HG03135 (cell line): ENCODE measurements at regions not wholly inside any gene's neighbourhood (a gene's known extent, or its start where the extent isn't known, plus 50 kb on each side); places are given as distances from the start of the nearest gene placed in this dataset.
A peak's percentile ranks its signal among the peaks of the same experiment; 100 is the strongest.

ENCODE experiments used
- ATAC-seq: cut with Tn5 transposase; IDR thresholded peaks from one replicate; pipeline ENCODE4 v1.9.1; 2021; ENCODE audit warnings: mild to moderate bottlenecking, moderate library complexity; ENCODE audit not compliant: unreplicated experiment

DNA sequence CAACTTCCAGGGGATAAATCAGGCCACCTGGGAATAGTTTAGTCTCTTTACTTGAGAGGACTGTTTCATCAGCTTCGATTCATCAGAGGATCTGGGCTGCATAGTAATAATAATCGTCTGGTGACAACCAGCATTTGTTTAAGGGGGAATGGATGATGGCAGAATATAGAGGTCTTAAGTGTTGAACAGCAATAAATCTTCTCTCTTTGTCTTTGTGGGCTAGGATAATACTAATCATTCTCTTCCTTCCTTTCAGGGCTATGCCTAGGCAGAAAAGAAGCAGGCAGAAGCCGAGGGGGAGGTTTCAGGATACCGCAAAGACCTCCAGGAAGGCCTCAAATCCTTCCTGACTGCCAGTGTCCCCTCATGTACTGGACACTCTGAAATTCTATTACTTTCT lies 150.4 kb upstream of the GAREM1 start:
- ATAC-seq: no peak

DNA sequence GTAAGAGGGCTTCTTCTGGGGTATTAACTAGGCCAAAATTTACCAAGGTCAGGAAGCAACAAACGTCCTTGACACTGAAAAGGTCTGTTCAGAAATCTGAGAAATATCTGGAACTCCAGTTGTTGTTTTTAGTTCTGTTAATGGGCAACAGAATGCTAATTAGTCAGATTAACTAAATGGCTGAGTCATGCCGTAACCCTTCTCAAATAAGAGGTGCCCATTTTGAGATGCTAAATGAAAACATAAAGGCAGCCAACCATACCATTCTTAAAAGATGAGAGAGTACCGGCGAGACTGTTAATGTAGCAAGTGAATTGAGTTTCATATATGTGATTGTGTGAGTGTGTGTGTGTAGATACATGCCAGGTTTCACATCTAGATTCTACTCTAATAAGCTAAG lies 147.9 kb upstream of the GAREM1 start:
- ATAC-seq: no peak

DNA sequence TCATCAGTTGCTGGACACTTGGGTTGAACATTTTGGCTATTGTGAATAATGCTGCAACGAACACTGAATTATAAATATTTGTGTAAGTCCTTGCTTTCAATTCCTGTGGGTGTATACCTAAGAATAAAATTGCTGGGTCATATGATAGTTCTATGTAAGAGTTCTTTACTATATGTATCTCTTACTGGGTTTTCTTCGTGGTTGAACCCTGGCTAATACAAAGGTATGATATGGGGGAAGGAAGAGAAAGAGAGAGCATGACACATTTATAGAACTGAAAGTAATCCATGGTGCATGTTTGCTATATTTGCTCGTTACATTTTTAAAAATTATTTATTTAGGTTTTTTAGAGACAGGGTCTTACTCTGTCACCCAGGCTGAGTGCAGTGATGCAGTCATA lies 143.1 kb upstream of the GAREM1 start:
- ATAC-seq: no peak

DNA sequence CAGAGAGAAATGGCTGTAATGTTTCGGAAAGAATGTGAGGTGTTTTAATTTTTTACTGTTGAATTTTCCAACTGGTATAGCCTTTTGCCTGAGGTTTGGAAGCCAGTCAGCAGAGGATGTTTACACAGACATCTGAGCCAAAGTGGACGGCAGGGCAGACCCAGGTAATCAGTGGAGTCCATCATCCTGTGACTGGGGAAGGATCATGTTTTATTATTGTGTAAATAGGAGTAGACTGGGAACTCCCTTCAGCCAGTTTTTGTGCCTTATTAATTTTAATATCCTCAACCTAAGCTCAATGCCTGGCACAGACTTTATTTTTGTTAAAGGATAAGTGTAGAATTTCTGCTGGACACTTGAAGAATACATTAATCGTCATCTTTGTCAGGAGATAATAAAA lies 142.0 kb upstream of the GAREM1 start:
- no peak for ATAC-seq

DNA sequence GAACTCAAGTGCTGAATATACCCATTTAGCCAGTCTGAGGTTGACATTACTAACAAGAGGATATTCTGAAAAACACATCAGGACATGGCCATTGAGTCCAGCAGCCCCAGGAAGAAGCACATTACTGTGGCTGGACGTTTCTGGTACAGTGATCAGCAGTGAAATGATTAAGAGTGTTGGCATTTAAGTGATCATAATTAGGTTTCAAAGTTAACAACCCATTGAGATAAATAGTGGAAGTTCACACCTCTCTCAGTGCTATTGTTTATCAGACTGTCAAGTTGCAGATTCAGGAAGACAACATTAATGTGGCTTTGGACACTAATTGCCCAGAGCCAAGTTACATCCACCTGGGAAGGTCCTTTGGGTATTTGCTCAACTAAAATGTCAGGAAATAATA lies 139.5 kb upstream of the GAREM1 start:
- ATAC-seq: no peak

DNA sequence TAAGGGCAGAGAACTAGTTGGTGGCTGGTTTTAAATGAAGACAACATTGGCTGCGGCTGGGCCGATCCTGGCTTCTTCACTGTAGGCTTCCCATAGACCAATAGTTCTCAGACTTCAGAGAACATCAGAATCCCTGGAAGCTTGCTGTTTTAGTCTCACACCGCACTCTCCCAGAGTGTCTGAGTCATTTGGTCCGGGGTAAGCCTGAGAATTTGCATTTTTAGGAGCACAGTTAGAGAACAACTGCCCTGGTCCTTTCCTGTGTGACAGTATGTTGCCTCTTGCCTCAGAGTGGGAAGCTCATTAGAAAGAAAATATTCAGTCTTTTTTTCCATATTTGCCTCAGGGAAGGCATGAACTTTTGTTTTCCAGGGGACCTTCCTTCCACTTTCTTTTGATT lies 137.1 kb upstream of the GAREM1 start:
- no peak for ATAC-seq

DNA sequence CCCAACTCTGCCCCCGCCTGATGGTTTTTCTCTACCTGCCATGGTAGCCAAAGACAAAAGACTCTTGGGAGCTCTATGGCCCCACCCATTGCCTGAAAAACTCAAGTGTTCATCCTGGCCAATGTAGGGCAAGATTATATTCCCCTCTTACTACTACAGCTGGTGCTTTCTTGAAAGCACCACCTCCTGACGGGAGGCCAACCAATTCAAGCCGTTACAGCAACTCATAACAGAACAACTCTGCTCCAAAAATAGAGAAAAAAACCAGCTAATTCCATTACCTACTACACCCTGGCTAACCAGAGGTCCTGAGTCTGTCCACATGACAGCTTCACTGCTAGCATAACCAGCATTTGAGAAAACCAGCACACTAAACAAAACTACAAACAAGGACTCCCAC lies 127.5 kb upstream of the GAREM1 start:
- no peak for ATAC-seq

DNA sequence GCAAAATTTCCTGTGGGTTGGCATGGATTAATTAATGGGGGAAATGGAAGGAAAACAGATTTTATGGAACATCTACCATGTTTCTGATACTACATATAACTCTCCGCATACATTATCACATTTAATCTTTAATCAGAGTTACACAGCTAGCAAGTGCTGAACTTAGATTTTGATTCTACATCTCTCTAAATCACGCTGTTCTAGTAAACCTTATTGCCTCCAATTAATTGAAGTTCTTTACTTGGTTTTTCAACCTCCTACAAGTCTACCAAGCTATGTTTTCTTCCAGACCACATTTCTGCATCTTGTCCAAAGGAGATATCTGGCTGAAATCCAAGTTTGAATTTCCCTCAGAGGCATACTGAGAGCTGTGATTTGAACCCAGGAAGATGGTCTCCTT lies 125.8 kb upstream of the GAREM1 start:
- ATAC-seq: no peak

DNA sequence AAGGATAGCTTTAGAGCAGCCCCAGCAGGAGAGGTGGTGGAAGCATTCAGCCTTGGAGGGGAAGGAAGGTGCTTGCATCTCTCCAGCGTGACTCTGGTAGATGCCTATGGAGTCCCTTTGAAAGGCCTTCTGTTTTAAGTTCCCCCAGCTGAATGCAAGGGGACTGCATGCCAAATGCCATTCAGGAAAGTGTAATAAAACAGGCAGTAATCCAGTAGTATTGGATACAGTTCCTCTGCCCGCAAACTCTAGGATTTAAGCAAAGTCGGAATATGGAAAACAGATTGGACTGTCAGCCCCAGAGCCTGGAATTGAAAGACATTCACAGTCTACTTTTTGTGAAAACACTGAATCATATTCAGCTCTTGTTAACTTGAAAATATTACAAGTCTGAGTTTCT lies 125.2 kb upstream of the GAREM1 start:
- no peak for ATAC-seq

DNA sequence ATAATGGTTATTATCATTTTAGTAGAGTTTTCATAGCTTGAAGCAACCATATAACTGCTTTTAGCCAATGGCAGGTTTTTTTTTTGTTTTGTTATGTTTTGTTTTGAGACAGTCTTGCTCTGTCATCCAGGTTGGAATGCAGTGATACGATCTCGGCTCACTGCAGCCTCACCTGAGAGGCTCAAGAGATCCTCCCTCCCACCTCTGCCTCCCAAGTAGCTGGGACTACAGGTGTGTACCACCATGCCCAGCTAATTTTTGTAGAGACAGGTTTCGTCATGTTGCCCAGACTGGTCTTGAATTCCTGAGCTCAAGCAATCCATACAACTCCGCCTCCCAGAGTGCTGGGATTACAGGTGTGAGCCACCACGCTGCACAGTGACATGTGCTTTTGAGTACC lies 117.5 kb upstream of the GAREM1 start:
- ATAC-seq: no peak

DNA sequence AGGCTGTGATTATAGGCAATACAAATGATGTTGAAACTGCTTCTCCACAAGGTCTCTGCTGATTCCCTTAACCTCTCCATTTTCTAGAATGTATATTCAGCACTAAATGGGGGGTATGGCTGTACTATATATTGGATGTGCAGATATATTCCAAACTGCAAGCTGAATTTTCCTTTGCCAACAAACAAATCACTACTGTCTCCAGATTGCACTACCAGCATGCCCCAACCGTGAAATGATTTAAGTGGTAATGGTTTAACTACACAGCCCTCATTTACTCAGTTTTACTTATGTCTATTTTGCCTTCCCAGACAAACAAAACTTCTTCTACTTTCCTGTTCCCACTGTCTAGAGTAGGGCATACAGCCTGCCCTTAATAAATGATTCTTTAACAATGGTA lies 112.7 kb upstream of the GAREM1 start:
- ATAC-seq: no peak

DNA sequence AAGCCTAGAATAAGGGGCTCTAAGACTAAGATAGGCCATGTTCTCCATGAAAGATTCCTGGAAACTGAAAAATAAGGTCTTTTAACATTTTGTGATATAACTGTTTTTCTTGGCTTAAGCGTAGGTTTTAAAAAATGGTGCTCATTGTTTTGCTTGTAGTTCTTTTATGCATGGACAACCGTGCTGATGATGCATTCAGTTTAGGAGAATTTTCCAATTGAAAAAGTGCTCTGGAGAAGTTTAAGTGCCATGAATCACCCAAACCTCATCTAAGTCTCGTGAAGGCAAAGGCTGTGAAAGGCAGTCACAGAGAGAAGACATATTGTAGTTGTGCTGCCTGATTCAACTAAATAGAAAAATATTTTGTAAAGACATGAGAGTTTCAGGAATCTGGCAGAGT lies 111.8 kb upstream of the GAREM1 start:
- no peak for ATAC-seq

DNA sequence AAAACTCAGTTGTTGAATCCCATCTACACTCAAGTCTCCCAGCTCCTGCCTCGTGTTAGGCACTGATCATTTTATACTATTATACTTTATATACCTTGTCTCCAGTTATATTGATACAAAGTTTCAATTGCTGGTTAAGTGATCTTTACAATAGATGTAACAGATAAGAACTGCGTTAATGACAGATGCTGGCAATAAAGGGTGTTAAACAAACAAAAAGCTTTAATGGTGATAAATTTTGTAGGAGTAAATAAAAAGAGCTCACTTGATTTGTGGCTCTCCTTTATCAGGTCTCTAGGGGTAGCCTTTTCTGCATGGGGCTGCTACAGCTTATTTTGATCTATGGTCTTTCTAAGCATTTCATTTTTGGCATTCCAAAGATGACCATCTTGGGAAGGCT lies 106.9 kb upstream of the GAREM1 start:
- no peak for ATAC-seq

DNA sequence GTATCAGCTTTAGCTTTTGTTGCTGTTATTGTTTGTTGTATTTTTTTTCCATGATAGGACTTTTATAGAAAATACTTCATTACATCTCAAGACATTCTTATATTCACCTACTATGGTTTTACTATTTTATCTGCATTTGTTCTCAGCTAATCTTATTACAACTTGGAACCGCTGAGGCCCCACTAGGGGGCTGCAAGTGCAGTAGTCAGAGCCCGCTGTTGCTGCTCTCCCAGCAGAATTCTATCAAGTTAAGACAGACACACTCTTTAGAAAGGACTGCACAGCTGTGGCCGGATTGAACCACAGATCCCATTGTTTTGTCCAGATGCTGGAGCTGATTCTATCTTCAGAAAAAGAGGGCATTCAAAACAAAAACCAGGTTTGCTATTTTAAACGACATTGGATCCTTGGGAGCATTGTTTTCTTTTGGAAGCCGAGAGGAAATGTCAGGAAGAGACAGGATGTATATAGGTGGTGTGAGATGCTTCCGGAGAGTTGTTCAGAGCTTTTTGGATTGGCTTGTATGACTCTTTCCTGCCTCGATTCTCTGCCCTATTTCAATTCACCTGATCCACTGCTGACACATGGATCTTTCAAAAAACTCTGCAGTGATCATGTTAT lies 105.7 kb upstream of the GAREM1 start:
- ATAC-seq: no peak

DNA sequence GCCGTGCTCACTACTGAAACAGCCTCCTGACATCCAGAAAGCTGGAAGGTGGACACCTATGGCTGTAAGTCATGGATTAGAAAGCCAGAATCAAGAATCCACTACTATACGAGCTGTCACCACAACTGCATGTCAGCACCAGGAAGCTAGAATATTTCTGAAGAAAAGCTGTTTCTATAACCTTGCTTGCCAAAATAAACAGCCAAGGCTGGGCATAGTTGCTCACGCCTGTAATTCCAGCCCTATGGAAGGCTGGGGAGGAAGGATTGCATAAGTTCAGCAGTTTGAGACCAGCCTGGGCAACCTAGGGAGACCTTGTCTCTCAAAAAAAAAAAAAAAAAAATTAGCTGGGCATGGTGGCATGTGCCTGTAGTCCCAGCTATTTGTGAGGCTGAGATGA lies 96.3 kb upstream of the GAREM1 start:
- no peak for ATAC-seq

DNA sequence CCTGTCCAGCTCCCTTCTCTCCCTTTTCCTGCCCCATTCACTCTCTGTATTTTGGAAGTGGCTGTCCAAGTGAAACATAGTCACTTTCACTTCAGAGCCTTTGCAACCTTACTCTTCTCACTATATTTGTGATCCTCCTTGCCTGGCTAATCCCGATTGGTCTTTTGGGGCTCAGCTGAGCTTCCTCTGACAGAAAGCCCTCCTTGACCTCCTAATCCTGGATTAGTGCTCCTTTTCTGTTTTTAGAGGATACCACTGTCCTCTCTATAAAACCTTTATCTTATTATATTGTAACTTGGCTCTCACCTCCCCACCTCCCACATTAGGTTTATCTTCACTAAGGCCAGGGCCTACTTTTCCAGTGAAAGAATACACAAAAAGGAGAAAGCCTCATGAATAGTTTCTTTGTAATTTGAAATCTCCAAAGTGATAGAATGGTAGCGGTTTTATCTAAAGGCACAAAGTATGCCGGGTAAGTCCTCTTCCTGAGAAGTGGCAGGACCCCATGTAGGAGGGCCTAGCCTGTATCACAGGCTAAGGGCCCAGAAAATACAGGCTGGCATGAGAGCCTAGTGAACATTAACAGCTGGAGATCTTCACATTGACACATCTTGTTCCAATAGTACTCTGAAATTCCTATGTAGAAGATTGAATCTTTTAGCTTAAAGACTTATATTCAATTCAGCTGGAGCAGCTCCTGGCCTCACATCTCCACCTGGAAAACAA lies 83.1 kb upstream of the GAREM1 start:
- ATAC-seq: no peak

DNA sequence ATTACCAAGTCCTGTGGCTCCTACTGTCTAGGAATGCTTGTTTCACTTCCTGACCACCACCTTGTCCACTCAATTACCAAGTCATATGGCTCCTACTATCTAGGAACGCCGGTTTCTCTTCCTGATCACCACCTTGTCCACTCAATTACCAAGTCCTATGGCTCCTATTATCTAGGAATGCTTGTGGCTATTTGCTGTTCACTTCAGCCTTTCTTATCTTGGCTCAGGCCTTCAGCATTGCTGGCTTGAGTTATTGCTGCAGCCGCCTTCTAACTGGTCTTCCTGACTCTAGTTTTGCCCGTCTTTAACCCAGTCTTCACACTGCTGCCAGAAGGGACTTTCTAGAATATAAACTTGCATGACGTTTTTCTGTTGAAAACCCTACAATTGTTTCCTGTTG lies 82.5 kb upstream of the GAREM1 start:
- no peak for ATAC-seq

DNA sequence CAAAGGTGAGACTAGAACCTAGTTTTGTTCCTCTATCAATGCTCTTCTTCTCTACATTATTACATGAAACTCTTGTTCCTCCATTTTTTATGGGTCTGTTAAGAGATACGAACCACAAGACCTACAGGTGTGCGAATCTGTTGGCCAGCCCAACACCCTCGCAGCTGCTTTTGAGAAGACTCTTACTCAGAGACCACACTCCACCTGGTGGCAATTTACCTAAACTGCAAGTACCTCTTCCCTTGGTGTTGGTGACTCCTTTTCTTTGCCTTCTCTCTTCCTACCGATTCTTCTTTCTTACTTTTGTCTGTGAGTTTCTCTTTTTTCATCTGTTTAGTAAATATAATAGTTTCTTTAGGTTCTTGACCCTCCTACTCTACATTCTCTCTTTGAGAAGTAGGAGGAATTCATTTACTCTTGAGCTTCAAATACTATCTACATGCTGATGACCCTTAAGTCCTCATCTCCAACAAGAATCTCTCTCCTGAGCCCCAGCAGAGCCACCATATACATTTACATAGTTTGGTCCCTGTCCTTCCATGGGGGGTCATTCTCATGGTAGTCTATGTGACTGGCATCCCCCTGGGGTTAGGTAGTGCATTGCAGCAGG lies 81.8 kb upstream of the GAREM1 start:
- ATAC-seq: peak; percentile 84

DNA sequence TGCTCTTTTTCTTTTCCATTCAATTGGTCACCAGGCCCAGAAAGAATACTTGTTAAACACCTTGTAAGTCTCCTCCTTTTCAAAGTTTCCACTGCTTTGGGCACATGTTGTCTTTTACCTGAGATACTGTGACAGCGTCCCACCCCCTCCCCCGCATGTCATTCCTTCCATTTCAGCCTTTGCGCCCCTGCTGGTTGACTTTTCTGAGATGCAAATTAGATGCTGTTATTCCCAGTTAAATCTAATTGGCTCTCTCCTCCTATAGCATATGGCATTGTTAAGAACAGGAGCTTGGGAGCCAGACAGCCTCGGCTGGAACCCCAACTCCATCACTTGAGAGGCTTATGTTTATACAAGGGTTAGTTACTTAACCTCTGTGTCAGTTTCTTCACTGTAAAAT lies 80.3 kb upstream of the GAREM1 start:
- no peak for ATAC-seq

DNA sequence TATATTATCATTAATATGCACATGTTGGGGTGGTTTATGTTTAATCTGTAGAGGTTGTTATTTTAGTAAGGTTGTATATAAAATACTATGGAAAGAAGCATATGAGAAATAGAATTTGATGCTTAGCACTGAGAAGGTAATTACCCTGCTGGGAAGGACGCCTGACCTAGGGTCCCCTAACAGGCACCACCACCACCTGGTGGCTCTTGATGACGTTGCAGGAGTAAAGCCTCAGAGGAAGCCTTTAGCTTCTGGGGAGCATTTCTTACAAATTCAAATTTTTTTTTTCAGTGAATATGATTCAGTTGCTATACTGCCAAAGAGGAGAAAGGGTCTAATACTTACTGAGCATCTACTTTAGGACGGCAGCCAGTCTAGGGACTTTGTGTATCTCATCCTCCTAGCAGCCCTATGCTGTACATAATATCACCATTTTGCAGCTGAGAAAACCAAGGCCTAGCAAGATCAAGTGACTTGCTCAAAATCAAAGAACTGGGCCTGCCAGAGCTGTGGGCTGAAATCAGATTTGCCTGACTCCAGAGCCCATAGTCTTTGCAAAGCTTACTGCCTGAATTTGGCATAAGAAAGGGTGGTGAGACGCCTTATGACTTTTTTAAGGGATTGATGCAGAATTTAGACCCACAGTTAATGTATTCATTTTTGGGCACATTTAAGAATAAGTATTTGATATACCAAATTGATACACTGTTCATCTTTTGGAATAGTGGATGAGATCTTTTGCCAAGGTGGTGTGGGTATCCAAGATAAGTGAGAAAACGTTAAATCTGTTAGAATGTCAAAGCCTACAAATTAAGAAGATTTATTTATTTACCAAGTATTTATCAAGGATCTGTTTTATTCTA lies 78.8 kb upstream of the GAREM1 start:
- ATAC-seq: peak; percentile 74

DNA sequence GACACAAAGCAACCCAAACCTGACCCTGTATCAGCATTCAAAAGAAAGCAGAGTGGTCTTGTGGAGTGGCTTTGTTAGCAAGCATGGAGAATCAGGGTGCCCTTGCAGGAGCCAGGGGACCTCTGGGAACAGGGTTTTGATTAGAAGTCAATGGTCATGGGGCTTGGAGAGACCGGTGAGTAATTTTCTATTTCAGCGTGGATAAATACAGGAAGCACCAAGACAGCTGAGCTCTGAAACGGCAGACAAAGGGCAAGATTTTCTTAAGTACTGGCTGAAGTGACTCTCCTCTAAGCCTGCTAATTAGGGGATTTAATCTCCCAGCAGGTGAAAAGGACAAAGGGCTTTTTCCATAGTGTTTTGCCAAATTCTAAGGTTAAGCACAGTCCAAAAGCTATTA lies 78.0 kb upstream of the GAREM1 start:
- ATAC-seq: no peak

DNA sequence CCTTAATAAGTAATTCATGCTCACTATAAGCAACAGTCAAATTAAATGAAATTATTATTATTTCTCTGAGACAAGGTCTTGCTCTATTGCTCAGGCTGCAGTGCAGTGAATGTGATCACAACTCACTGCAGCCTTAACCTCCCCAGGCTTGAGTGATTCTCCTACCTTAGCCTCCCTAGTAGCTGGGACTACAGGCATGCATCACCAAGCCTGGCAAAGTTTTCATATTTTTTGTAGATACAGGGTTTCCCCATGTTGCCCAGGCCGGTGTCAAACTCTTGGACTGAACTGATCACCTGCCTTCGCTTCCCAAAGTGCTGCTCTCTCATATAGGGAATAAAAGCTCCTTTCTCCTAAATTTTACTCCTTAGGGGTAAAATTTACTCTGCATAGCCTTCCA lies 74.9 kb upstream of the GAREM1 start:
- no peak for ATAC-seq
